ENCODE measurements at regions not wholly inside any gene's neighbourhood (a gene's known extent, or its start where the extent isn't known, plus 50 kb on each side); places are given as distances from the start of the nearest gene placed in this dataset.

- TF ChIP-seq GATA2 (IDR thresholded peaks at IDR 0.05; ENCODE audit: low read depth, low read length) = no peak
- no peak for TF ChIP-seq GATA3 (IDR thresholded peaks at IDR 0.05; ENCODE audit: low read depth, low read length)
These were observed 134.8 kb upstream of the GIMD1 start for GRCh38 chr4:106503116-106504050.

- TF ChIP-seq GATA3 (IDR thresholded peaks at IDR 0.05; ENCODE audit: low read depth, low read length) = no peak
- no peak for TF ChIP-seq GATA2 (IDR thresholded peaks at IDR 0.05; ENCODE audit: low read depth, low read length)
These were observed 133.6 kb upstream of the GIMD1 start for GRCh38 chr4:106502106-106502699.

- TF ChIP-seq GATA3 (IDR thresholded peaks at IDR 0.05; ENCODE audit: low read depth, low read length) = no peak
- no peak for TF ChIP-seq GATA2 (IDR thresholded peaks at IDR 0.05; ENCODE audit: low read depth, low read length)
These were observed 128.7 kb upstream of the GIMD1 start for GRCh38 chr4:106497271-106497670.

- TF ChIP-seq GATA2 (IDR thresholded peaks at IDR 0.05; ENCODE audit: low read depth, low read length) = no peak
- TF ChIP-seq GATA3 (IDR thresholded peaks at IDR 0.05; ENCODE audit: low read depth, low read length) = no peak
These were observed 127.5 kb upstream of the GIMD1 start for GRCh38 chr4:106496061-106496460.

- TF ChIP-seq GATA3 (IDR thresholded peaks at IDR 0.05; ENCODE audit: low read depth, low read length) = no peak
- TF ChIP-seq GATA2 (IDR thresholded peaks at IDR 0.05; ENCODE audit: low read depth, low read length) = no peak
These were observed 126.9 kb upstream of the GIMD1 start for GRCh38 chr4:106495476-106495875.

GRCh38 chr4:106494066-106494465 lies 125.5 kb upstream of the GIMD1 start:
- TF ChIP-seq GATA3 (IDR thresholded peaks at IDR 0.05; ENCODE audit: low read depth, low read length) (no peak), GATA2 (IDR thresholded peaks at IDR 0.05; ENCODE audit: low read depth, low read length) (no peak)

GRCh38 chr4:106493086-106493485 lies 124.5 kb upstream of the GIMD1 start:
- TF ChIP-seq GATA3 (IDR thresholded peaks at IDR 0.05; ENCODE audit: low read depth, low read length) = no peak
- no peak for TF ChIP-seq GATA2 (IDR thresholded peaks at IDR 0.05; ENCODE audit: low read depth, low read length)

- TF ChIP-seq GATA2 (IDR thresholded peaks at IDR 0.05; ENCODE audit: low read depth, low read length) (no peak), GATA3 (IDR thresholded peaks at IDR 0.05; ENCODE audit: low read depth, low read length) (no peak)
These were observed 118.0 kb upstream of the GIMD1 start for GRCh38 chr4:106486533-106486932.

- TF ChIP-seq GATA3 (IDR thresholded peaks at IDR 0.05; ENCODE audit: low read depth, low read length) (no peak), GATA2 (IDR thresholded peaks at IDR 0.05; ENCODE audit: low read depth, low read length) (no peak)
These were observed 113.2 kb upstream of the GIMD1 start for GRCh38 chr4:106481801-106482200.

- TF ChIP-seq GATA2 (IDR thresholded peaks at IDR 0.05; ENCODE audit: low read depth, low read length) (no peak), GATA3 (IDR thresholded peaks at IDR 0.05; ENCODE audit: low read depth, low read length) (no peak)
These were observed 109.6 kb upstream of the GIMD1 start for GRCh38 chr4:106478152-106478551.

- no peak for TF ChIP-seq GATA2 (IDR thresholded peaks at IDR 0.05; ENCODE audit: low read depth, low read length)
These were observed 108.2 kb upstream of the GIMD1 start for GRCh38 chr4:106476741-106477140.

GRCh38 chr4:106473515-106473914 lies 104.9 kb upstream of the GIMD1 start:
- TF ChIP-seq GATA2 (IDR thresholded peaks at IDR 0.05; ENCODE audit: low read depth, low read length) (no peak), GATA3 (IDR thresholded peaks at IDR 0.05; ENCODE audit: low read depth, low read length) (no peak)

GRCh38 chr4:106471151-106471550 lies 102.6 kb upstream of the GIMD1 start:
- no peak for TF ChIP-seq GATA2 (IDR thresholded peaks at IDR 0.05; ENCODE audit: low read depth, low read length)
- TF ChIP-seq GATA3 (IDR thresholded peaks at IDR 0.05; ENCODE audit: low read depth, low read length) = no peak

GRCh38 chr4:106463622-106464021 lies 95.0 kb upstream of the GIMD1 start:
- no peak for TF ChIP-seq GATA2 (IDR thresholded peaks at IDR 0.05; ENCODE audit: low read depth, low read length)
- TF ChIP-seq GATA3 (IDR thresholded peaks at IDR 0.05; ENCODE audit: low read depth, low read length) = no peak

- no peak for TF ChIP-seq GATA2 (IDR thresholded peaks at IDR 0.05; ENCODE audit: low read depth, low read length)
- no peak for TF ChIP-seq GATA3 (IDR thresholded peaks at IDR 0.05; ENCODE audit: low read depth, low read length)
These were observed 86.0 kb upstream of the GIMD1 start for GRCh38 chr4:106454581-106454980.

Data from SH-SY5Y (cell line).